ENCODE measurements at regions not wholly inside any gene's neighbourhood (a gene's known extent, or its start where the extent isn't known, plus 50 kb on each side); places are given as distances from the start of the nearest gene placed in this dataset.
A peak's percentile ranks its signal among the peaks of the same experiment; 100 is the strongest.
"Not testable (repeated sequence)": the region's sequence is repeated elsewhere in the genome, so short reads cannot be mapped to it uniquely, and the experiment has no call there.

- not testable (repeated sequence) for H3K27ac ChIP-seq (ENCODE audit: low read length); H3K36me3 ChIP-seq (ENCODE audit: control insufficient read depth, insufficient read depth, low read length); H3K4me3 ChIP-seq (ENCODE audit: low read length); DNase-seq; H3K9me3 ChIP-seq (replicated peaks; ENCODE audit: control insufficient read depth, low read depth, low read length); H3K27me3 ChIP-seq (ENCODE audit: control insufficient read depth, insufficient read depth, low read length); H3K4me1 ChIP-seq (ENCODE audit: control insufficient read depth, insufficient read depth, low read length)
- no CpG with 5 or more reads among the region's 7 CpGs for WGBS (ENCODE audit: insufficient coverage)
Measured at GRCh38 chr10:120047373-120047772, 154.8 kb downstream of the SEC23IP start.

GRCh38 chr10:120047926-120048325, 155.4 kb downstream of the SEC23IP start:
- no peaks in the 10 kb centered on the region for H3K36me3 ChIP-seq (ENCODE audit: control insufficient read depth, insufficient read depth, low read length)
- no peaks in the 10 kb centered on the region for H3K4me1 ChIP-seq (ENCODE audit: control insufficient read depth, insufficient read depth, low read length)
- no peaks in the 10 kb centered on the region for H3K9me3 ChIP-seq (replicated peaks; ENCODE audit: control insufficient read depth, low read depth, low read length)
- no peak overlapping the region for H3K4me3 ChIP-seq (ENCODE audit: low read length)
- H3K27ac ChIP-seq (ENCODE audit: low read length), result no peak overlapping the region
- no peak for DNase-seq
- H3K27me3 ChIP-seq (ENCODE audit: control insufficient read depth, insufficient read depth, low read length), result no peaks in the 10 kb centered on the region

GRCh38 chr10:120048391-120048790, 155.9 kb downstream of the SEC23IP start:
- H3K36me3 ChIP-seq (ENCODE audit: control insufficient read depth, insufficient read depth, low read length), result no peaks in the 10 kb centered on the region
- H3K9me3 ChIP-seq (replicated peaks; ENCODE audit: control insufficient read depth, low read depth, low read length), result no peaks in the 10 kb centered on the region
- H3K27me3 ChIP-seq (ENCODE audit: control insufficient read depth, insufficient read depth, low read length), result no peaks in the 10 kb centered on the region
- no peak overlapping the region for H3K4me3 ChIP-seq (ENCODE audit: low read length)
- 71% methylated on average over 1 of the region's 1 CpG for WGBS (ENCODE audit: insufficient coverage)
- no peaks in the 10 kb centered on the region for H3K4me1 ChIP-seq (ENCODE audit: control insufficient read depth, insufficient read depth, low read length)
- peak; percentile 44 for DNase-seq
- H3K27ac ChIP-seq (ENCODE audit: low read length), result no peak overlapping the region

DNA sequence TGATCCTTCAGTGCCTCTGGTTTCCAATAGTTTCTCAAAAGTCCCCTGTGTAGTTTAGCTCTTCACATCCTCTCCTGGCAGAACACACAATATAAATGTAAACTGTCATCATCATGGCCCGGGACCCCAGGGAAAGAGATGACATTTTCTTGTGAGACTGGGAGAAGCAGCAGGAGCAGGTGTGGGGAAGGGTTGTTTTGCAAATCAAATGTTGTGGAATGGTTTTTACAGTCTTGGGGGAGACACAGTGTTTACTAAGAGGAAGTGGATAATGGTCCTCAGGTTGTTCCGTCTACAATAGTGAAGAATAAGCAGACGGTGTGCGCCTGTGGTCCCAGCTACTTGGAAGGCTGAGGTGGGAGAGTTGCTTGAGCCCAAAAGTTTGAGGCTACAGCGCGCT, 159.1 kb downstream of the SEC23IP start:
- H3K9me3 ChIP-seq (replicated peaks; ENCODE audit: control insufficient read depth, low read depth, low read length), result no peaks in the 10 kb centered on the region
- no peak overlapping the region for H3K4me3 ChIP-seq (ENCODE audit: low read length)
- no peak overlapping the region for H3K27ac ChIP-seq (ENCODE audit: low read length)
- no peaks in the 10 kb centered on the region for H3K36me3 ChIP-seq (ENCODE audit: control insufficient read depth, insufficient read depth, low read length)
- DNase-seq, result peak; percentile 68
- H3K27me3 ChIP-seq (ENCODE audit: control insufficient read depth, insufficient read depth, low read length), result no peaks in the 10 kb centered on the region
- 42% methylated on average over 3 of the region's 6 CpGs for WGBS (ENCODE audit: insufficient coverage)
- H3K4me1 ChIP-seq (ENCODE audit: control insufficient read depth, insufficient read depth, low read length), result no peaks in the 10 kb centered on the region

- Histone ChIP-seq H3K27ac (ENCODE audit: low read length) (no peak overlapping the region), H3K4me3 (ENCODE audit: low read length) (no peak overlapping the region), H3K27me3 (ENCODE audit: control insufficient read depth, insufficient read depth, low read length) (no peaks in the 10 kb centered on the region), H3K4me1 (ENCODE audit: control insufficient read depth, insufficient read depth, low read length) (no peaks in the 10 kb centered on the region), H3K9me3 (replicated peaks; ENCODE audit: control insufficient read depth, low read depth, low read length) (no peaks in the 10 kb centered on the region), H3K36me3 (ENCODE audit: control insufficient read depth, insufficient read depth, low read length) (no peaks in the 10 kb centered on the region)
- no peak for DNase-seq
- no CpG with 5 or more reads among the region's 1 CpG for WGBS (ENCODE audit: insufficient coverage)
Measured at GRCh38 chr10:120052964-120053702, 160.6 kb downstream of the SEC23IP start.

DNA sequence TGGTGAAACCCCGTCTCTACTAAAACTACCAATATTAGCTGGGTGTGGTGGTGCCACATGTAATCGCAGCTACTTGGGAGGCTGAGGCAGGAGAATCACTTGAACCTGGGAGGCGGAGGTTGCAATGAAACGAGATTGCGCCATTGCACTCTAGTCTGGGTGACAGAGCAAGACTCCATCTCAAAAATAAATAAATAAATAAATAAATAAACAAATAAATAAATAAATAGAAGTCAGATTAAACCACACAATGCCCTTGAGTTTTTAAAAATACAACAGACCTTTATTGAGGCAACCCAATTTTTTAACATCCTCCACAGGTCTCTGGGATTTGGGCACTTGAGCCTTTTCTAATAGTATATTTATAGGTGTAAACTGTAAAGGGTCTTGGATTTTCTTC, 167.3 kb downstream of the SEC23IP start:
- not testable (repeated sequence) for DNase-seq; H3K27me3 ChIP-seq (ENCODE audit: control insufficient read depth, insufficient read depth, low read length); H3K27ac ChIP-seq (ENCODE audit: low read length); H3K4me3 ChIP-seq (ENCODE audit: low read length); H3K9me3 ChIP-seq (replicated peaks; ENCODE audit: control insufficient read depth, low read depth, low read length); H3K36me3 ChIP-seq (ENCODE audit: control insufficient read depth, insufficient read depth, low read length); H3K4me1 ChIP-seq (ENCODE audit: control insufficient read depth, insufficient read depth, low read length)
- no CpG with 5 or more reads among the region's 5 CpGs for WGBS (ENCODE audit: insufficient coverage)

DNA sequence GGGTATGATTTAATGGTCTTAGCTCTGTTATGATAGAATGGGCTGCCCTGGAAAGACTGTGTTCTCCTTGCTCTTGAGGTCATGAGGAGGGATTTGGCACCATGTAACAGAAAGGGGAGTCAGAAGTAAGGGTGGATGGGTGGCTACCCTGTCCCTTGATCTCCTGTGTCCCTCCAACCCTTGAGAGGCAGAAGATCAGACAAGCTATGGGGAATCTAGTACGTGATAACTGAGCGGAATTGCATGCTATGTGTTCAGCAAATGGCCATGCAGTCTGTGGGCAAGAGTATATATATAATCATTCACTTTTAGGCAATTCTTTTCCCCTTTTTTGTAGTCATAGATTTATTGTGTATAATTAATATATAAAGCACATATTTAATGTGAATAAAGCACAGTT, 174.9 kb downstream of the SEC23IP start:
- H3K4me3 ChIP-seq (ENCODE audit: low read length), result no peak overlapping the region
- WGBS (ENCODE audit: insufficient coverage), result no CpG with 5 or more reads among the region's 2 CpGs

DNA sequence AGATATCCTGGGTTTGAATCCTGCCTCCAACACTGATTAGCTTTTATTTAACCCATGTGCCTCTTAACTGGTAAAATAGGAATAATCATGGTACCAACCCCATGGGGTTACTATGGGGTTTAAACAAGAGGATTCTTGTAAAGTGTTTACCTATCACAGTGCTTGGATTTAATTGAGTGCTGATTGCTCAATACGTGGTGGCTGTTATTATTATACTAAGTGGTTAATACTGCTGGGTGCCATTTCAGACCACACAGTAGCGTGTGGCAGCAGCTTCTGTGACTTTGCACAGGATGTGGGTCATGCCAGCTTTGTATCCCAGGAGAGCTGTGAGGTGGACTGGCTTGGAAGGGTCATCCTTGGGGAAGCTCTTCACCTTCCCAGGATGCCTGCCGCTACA, 177.2 kb downstream of the SEC23IP start:
- no peak for DNase-seq
- WGBS (ENCODE audit: insufficient coverage), result 44% methylated on average over 3 of the region's 3 CpGs
- no peaks in the 10 kb centered on the region for H3K27me3 ChIP-seq (ENCODE audit: control insufficient read depth, insufficient read depth, low read length)
- no peak overlapping the region for H3K4me3 ChIP-seq (ENCODE audit: low read length)
- no peaks in the 10 kb centered on the region for H3K9me3 ChIP-seq (replicated peaks; ENCODE audit: control insufficient read depth, low read depth, low read length)
- no peak overlapping the region for H3K27ac ChIP-seq (ENCODE audit: low read length)
- no peaks in the 10 kb centered on the region for H3K4me1 ChIP-seq (ENCODE audit: control insufficient read depth, insufficient read depth, low read length)
- no peaks in the 10 kb centered on the region for H3K36me3 ChIP-seq (ENCODE audit: control insufficient read depth, insufficient read depth, low read length)

More for the DNA sequence above, 174.9 kb downstream of the SEC23IP start:
- no peaks in the 10 kb centered on the region for H3K36me3 ChIP-seq (ENCODE audit: control insufficient read depth, insufficient read depth, low read length)
- H3K27me3 ChIP-seq (ENCODE audit: control insufficient read depth, insufficient read depth, low read length), result no peaks in the 10 kb centered on the region
- H3K9me3 ChIP-seq (replicated peaks; ENCODE audit: control insufficient read depth, low read depth, low read length), result no peaks in the 10 kb centered on the region
- no peak overlapping the region for H3K27ac ChIP-seq (ENCODE audit: low read length)
- H3K4me1 ChIP-seq (ENCODE audit: control insufficient read depth, insufficient read depth, low read length), result no peaks in the 10 kb centered on the region
- DNase-seq, result no peak

GRCh38 chr10:120075349-120075748, 182.8 kb downstream of the SEC23IP start:
- 69% methylated on average over 2 of the region's 5 CpGs for WGBS (ENCODE audit: insufficient coverage)
- no peaks in the 10 kb centered on the region for H3K36me3 ChIP-seq (ENCODE audit: control insufficient read depth, insufficient read depth, low read length)

DNA sequence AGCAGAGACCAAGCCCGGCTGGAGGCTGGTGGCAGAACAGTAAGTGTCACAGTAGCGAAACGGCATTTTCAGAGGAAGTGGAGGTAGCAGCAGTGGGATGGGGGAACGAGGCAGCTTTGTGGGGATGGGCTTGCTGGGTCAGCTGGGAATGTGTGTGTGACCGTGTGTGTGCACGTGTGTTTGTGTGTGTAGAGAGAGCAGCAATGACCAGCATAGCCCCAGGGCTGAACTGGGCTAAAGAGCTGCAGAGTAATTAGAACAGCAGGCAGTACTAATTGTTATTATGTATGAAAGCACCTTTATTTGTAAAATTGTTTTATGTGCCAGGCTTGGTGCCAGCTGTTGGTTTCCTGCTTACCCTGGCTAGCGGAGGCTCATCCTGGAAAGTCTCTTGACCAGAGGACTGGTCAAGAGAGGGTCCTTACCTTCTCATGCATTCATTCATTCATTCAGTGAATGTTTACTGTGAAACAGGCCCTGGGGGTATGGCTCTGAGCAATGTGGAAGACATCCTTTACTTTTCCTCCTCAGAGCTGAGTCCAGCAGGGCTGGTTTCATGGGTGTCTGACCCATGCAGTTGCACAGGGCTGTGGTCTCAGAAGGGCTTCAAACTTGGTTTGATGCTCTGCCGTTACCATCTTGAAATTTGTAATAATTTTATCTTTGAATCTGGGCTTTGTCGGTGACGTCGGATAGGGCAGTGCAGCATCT, 184.6 kb downstream of the SEC23IP start:
- Histone ChIP-seq H3K4me3 (ENCODE audit: low read length) (no peak overlapping the region), H3K9me3 (replicated peaks; ENCODE audit: control insufficient read depth, low read depth, low read length) (no peaks in the 10 kb centered on the region), H3K36me3 (ENCODE audit: control insufficient read depth, insufficient read depth, low read length) (no peaks in the 10 kb centered on the region), H3K27me3 (ENCODE audit: control insufficient read depth, insufficient read depth, low read length) (peaks cover 2% of the 10 kb centered on the region), H3K4me1 (ENCODE audit: control insufficient read depth, insufficient read depth, low read length) (no peaks in the 10 kb centered on the region), H3K27ac (ENCODE audit: low read length) (no peak overlapping the region)
- WGBS (ENCODE audit: insufficient coverage), result 45% methylated on average over 10 of the region's 11 CpGs
- DNase-seq, result no peak

More at GRCh38 chr10:120075349-120075748, 182.8 kb downstream of the SEC23IP start:
- Histone ChIP-seq H3K27me3 (ENCODE audit: control insufficient read depth, insufficient read depth, low read length) (peaks cover 2% of the 10 kb centered on the region), H3K9me3 (replicated peaks; ENCODE audit: control insufficient read depth, low read depth, low read length) (no peaks in the 10 kb centered on the region), H3K4me3 (ENCODE audit: low read length) (no peak overlapping the region), H3K4me1 (ENCODE audit: control insufficient read depth, insufficient read depth, low read length) (no peaks in the 10 kb centered on the region), H3K27ac (ENCODE audit: low read length) (no peak overlapping the region)
- no peak for DNase-seq

Data from muscle of leg (tissue), 3 donors.